GM21528 (cell line): ENCODE measurements at regions not wholly inside any gene's neighbourhood (a gene's known extent, or its start where the extent isn't known, plus 50 kb on each side); places are given as distances from the start of the nearest gene placed in this dataset.

ENCODE experiments used
- ATAC-seq: cut with Tn5 transposase; IDR thresholded peaks from one replicate; pipeline ENCODE4 v1.9.1; 2021; ENCODE audit warnings: mild to moderate bottlenecking, moderate library complexity; ENCODE audit not compliant: unreplicated experiment, low FRiP score

GRCh38 chr3:170734043-170734734 is 135.8 kb downstream of the RPL22L1 start:
- no peak for ATAC-seq

- ATAC-seq, result no peak
Measured at GRCh38 chr3:170732660-170733245, 137.2 kb downstream of the RPL22L1 start.

GRCh38 chr3:170731281-170731680 is 138.7 kb downstream of the RPL22L1 start:
- no peak for ATAC-seq

GRCh38 chr3:170730071-170730812 is 139.8 kb downstream of the RPL22L1 start:
- no peak for ATAC-seq

- no peak for ATAC-seq
Measured at GRCh38 chr3:170728181-170728580, 141.8 kb downstream of the RPL22L1 start.

GRCh38 chr3:170727754-170728153 is 141.9 kb upstream of the SLC7A14 start:
- no peak for ATAC-seq

- no peak for ATAC-seq
Measured at GRCh38 chr3:170726976-170727661, 141.2 kb upstream of the SLC7A14 start.

GRCh38 chr3:170725285-170725731 is 139.4 kb upstream of the SLC7A14 start:
- ATAC-seq, result no peak

- ATAC-seq, result no peak
Measured at GRCh38 chr3:170724599-170725280, 138.9 kb upstream of the SLC7A14 start.

- ATAC-seq, result no peak
Measured at GRCh38 chr3:170723241-170723640, 137.4 kb upstream of the SLC7A14 start.

- ATAC-seq, result no peak
Measured at GRCh38 chr3:170721563-170721962, 135.7 kb upstream of the SLC7A14 start.

- ATAC-seq, result no peak
Measured at GRCh38 chr3:170719300-170719699, 133.4 kb upstream of the SLC7A14 start.

GRCh38 chr3:170718848-170719247 is 133.0 kb upstream of the SLC7A14 start:
- no peak for ATAC-seq

- ATAC-seq, result no peak
Measured at GRCh38 chr3:170717410-170718402, 131.8 kb upstream of the SLC7A14 start.

- no peak for ATAC-seq
Measured at GRCh38 chr3:170716172-170716805, 130.4 kb upstream of the SLC7A14 start.

- ATAC-seq, result no peak
Measured at GRCh38 chr3:170714562-170715535, 129.0 kb upstream of the SLC7A14 start.

- no peak for ATAC-seq
Measured at GRCh38 chr3:170714122-170714521, 128.2 kb upstream of the SLC7A14 start.

GRCh38 chr3:170713653-170714052 is 127.8 kb upstream of the SLC7A14 start:
- ATAC-seq, result no peak
